Heart left ventricle (tissue), 16 donors: ENCODE measurements at regions not wholly inside any gene's neighbourhood (a gene's known extent, or its start where the extent isn't known, plus 50 kb on each side); places are given as distances from the start of the nearest gene placed in this dataset.
"Not testable (repeated sequence)": the region's sequence is repeated elsewhere in the genome, so short reads cannot be mapped to it uniquely, and the experiment has no call there.

Source experiments
- ATAC-seq, 4 donors: fragments of 200-7000 bp; cut with Tn5 transposase; one replicate each; pipeline ENCODE4 v1.9.1; 2020 to 2022; ENCODE audit warnings: moderate library complexity in 4 of 4, mild to moderate bottlenecking in 3 of 4, moderate number of reproducible peaks in 1 of 4
- DNase-seq, 5 donors: peaks; one replicate each; pipeline ENCODE4 v3.0.0-alpha.2; 2020
- H3K27ac ChIP-seq, 12 donors: fragments of 200-600 bp; sonication (generic) in 4 of 12; one replicate each; pipeline versions ENCODE4 v1.5.0 to v1.8.0; 2016 to 2022; ENCODE audit warnings: mild to moderate bottlenecking in 2 of 12
- H3K27me3 ChIP-seq, 9 donors: fragments of 200-600 bp; sonication (generic) in 2 of 9; one replicate each; pipeline versions ENCODE4 v1.5.1 to v1.8.0; 2016 to 2022; ENCODE audit warnings: mild to moderate bottlenecking in 3 of 9
- H3K36me3 ChIP-seq, 9 donors: fragments of 200-600 bp; sonication (generic) in 2 of 9; one replicate each; pipeline versions ENCODE4 v1.5.0 to v1.8.0; 2018 to 2022; ENCODE audit warnings: mild to moderate bottlenecking in 2 of 9
- H3K4me1 ChIP-seq, 12 donors: fragments of 200-600 bp; sonication (generic) in 4 of 12; one replicate each; pipeline versions ENCODE4 v1.5.0 to v1.8.0; 2016 to 2022; ENCODE audit warnings: mild to moderate bottlenecking in 3 of 12
- H3K4me3 ChIP-seq, 12 donors: fragments of 200-600 bp; sonication (generic) in 4 of 12; one replicate each; pipeline versions ENCODE4 v1.5.0 to v1.8.0; 2017 to 2022; ENCODE audit warnings: mild to moderate bottlenecking in 9 of 12, moderate library complexity in 4 of 12
- H3K9me3 ChIP-seq, 12 donors: fragments of 200-600 bp; sonication (generic) in 4 of 12; one replicate each; pipeline versions ENCODE4 v1.5.0 to v1.8.0; 2016 to 2022; ENCODE audit warnings: mild to moderate bottlenecking in 1 of 12
- POLR2A ChIP-seq, 2 donors: fragments of 450-650 bp; IDR thresholded peaks; one replicate each; pipeline ENCODE4 v1.6.1; 2017; ENCODE audit warnings: antibody characterized with exemption in 2 of 2, mild to moderate bottlenecking in 2 of 2, moderate library complexity in 2 of 2
- WGBS, 4 donors: extraction: QIAGEN DNeasy Blood & Tissue Kit in 2 of 4; methylation state at CpG; one replicate each; pipeline versions ENCODE4 v1.1.5 to v1.1.7; 2013 to 2018; 5-methylcytosine and 5-hydroxymethylcytosine counted together
- intact Hi-C, 10 donors: fragments of 100-400 bp; cut with DNase I; formaldehyde crosslinking; loops; one replicate each; pipeline versions ENCODE4 v1.11.1 to v1.14.2; 2022
- TF ChIP-seq, protein P1 (sequence below), 12 donors: fragments of 200-600 bp; sonication (generic) in 4 of 12; IDR thresholded peaks; one replicate each; pipeline versions ENCODE4 v1.5.0 to v1.8.0; 2018 to 2022; ENCODE audit warnings: antibody characterized with exemption in 12 of 12, mild to moderate bottlenecking in 5 of 12
- donor health status: ischemic (EF 13 %, LVEDD 7.1; RV severe dilation, severe dysfunction).
- donor health status: healthy with polysubstance abuse.
- donor health status: DM: no; HTN: yes; CAD: no.
- donor health status: DM: no; HTN: no; CAD: no.
- donor health status: ischemic (EF 25% LVEDD 6.9; RV normal size, moderate dysfunction).
- donor health status: ischemic (EF 25% LVEDD 5.7; RV mildly dilated, moderate dysfunction).
- donor health status: healthy.
- donor health status: DM: yes; HTN: yes; CAD: no.
- donor health status: ischemic (EF 35%, LVEDD 5.7; RV mildly dilated, moderate dysfunction).
- donor health status: nonischemic (EF 11% LVEDD 7.7; RV severe dilation, severe dysfunction).
- donor health status: DM: yes; HTN: yes; CAD: no.
- donor health status: PGD.
- donor health status: ischemic (EF 29% LVEDD 5.4; RV normal size, mild dysfunction).
- donor health status: nonischemic (EF 23%, LVEDD 6.1; RV moderate dilation, normal function).

- intact Hi-C loops: no loop called here
- 64 to 88% (median 75%) methylated on average over 1 of the region's 1 CpG for WGBS, 4 donors
- peaks cover 0 to 5% (median 0%) of the 10 kb centered on the region in 12 donors for H3K9me3 ChIP-seq
- no peak for ATAC-seq
- no peaks in the 10 kb centered on the region for H3K4me1 ChIP-seq
- DNase-seq: no peak
- H3K27ac ChIP-seq: no peak overlapping the region
- H3K4me3 ChIP-seq: no peak overlapping the region
- no peaks in the 10 kb centered on the region for H3K27me3 ChIP-seq
- TF ChIP-seq, protein P1, sequence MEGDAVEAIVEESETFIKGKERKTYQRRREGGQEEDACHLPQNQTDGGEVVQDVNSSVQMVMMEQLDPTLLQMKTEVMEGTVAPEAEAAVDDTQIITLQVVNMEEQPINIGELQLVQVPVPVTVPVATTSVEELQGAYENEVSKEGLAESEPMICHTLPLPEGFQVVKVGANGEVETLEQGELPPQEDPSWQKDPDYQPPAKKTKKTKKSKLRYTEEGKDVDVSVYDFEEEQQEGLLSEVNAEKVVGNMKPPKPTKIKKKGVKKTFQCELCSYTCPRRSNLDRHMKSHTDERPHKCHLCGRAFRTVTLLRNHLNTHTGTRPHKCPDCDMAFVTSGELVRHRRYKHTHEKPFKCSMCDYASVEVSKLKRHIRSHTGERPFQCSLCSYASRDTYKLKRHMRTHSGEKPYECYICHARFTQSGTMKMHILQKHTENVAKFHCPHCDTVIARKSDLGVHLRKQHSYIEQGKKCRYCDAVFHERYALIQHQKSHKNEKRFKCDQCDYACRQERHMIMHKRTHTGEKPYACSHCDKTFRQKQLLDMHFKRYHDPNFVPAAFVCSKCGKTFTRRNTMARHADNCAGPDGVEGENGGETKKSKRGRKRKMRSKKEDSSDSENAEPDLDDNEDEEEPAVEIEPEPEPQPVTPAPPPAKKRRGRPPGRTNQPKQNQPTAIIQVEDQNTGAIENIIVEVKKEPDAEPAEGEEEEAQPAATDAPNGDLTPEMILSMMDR (IDR thresholded peaks at IDR 0.05): no peak
- TF ChIP-seq POLR2A (IDR thresholded peaks at IDR 0.05): no peak
- no peaks in the 10 kb centered on the region for H3K36me3 ChIP-seq
These were observed 535.4 kb downstream of the ADRA2A start for GRCh38 chr10:111612273-111612672.

GRCh38 chr10:111634191-111634590 lies 549.4 kb downstream of the GPAM start:
- Histone ChIP-seq H3K4me3 (no peak overlapping the region), H3K36me3 (no peaks in the 10 kb centered on the region), H3K9me3 (peaks cover 0 to 10% (median 0%) of the 10 kb centered on the region in 12 donors), H3K27me3 (peaks cover 0 to 8% (median 0%) of the 10 kb centered on the region in 9 donors), H3K4me1 (no peaks in the 10 kb centered on the region), H3K27ac (no peak overlapping the region)
- TF ChIP-seq POLR2A (IDR thresholded peaks at IDR 0.05): no peak
- TF ChIP-seq, protein P1 (IDR thresholded peaks at IDR 0.05): no peak
- DNase-seq (no peak), ATAC-seq (no peak)
- intact Hi-C loops: no loop called here
- WGBS, 4 donors: 64 to 74% (median 70%) methylated on average over 3 of the region's 3 CpGs

DNA sequence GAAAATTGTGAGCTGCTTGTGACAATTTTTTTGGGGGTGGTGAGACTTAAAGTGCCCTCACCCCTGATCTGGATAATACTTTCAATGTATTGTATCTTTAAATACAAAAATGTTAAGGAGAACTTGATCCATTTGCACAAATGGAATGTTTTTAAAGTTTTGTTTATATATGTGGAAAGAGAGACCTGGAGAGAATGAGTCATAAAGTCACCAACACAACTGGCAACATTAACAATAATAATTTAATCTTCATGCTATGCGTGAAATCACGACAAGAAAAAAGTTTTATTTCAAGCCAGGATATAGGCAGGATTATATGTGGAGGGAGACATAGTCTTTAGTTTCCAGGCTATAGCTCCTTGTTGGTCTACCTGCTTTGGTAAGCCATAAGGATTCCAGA lies 537.5 kb downstream of the GPAM start:
- Histone ChIP-seq H3K4me1 (no peaks in the 10 kb centered on the region), H3K36me3 (no peaks in the 10 kb centered on the region), H3K27me3 (no peaks in the 10 kb centered on the region), H3K27ac (no peak overlapping the region), H3K4me3 (no peak overlapping the region), H3K9me3 (peaks cover 0 to 24% (median 12%) of the 10 kb centered on the region in 12 donors)
- ATAC-seq (no peak), DNase-seq (no peak)
- intact Hi-C loops: no loop called here
- 82 to 92% (median 87%) methylated on average over 2 of the region's 2 CpGs for WGBS, 4 donors
- TF ChIP-seq, protein P1 (IDR thresholded peaks at IDR 0.05): no peak
- TF ChIP-seq POLR2A (IDR thresholded peaks at IDR 0.05): no peak

GRCh38 chr10:111648046-111648445 lies 535.5 kb downstream of the GPAM start:
- no peak for TF ChIP-seq POLR2A (IDR thresholded peaks at IDR 0.05)
- intact Hi-C loops: no loop called here

GRCh38 chr10:111649080-111649479 lies 534.5 kb downstream of the GPAM start:
- ATAC-seq, DNase-seq, H3K4me3 ChIP-seq, H3K27me3 ChIP-seq, H3K27ac ChIP-seq, intact Hi-C loops, H3K4me1 ChIP-seq, H3K36me3 ChIP-seq: not testable (repeated sequence)
- peaks cover 0 to 24% (median 12%) of the 10 kb centered on the region in 12 donors for H3K9me3 ChIP-seq
- 66 to 90% (median 72%) methylated on average over 1 of the region's 1 CpG for WGBS, 4 donors

More at GRCh38 chr10:111648046-111648445, 535.5 kb downstream of the GPAM start:
- Histone ChIP-seq H3K4me3 (no peak overlapping the region), H3K27ac (no peak overlapping the region), H3K27me3 (no peaks in the 10 kb centered on the region), H3K9me3 (peaks cover 0 to 24% (median 12%) of the 10 kb centered on the region in 12 donors), H3K4me1 (no peaks in the 10 kb centered on the region), H3K36me3 (no peaks in the 10 kb centered on the region)
- 65 to 88% (median 76%) methylated on average over 2 of the region's 2 CpGs for WGBS, 4 donors
- DNase-seq (no peak), ATAC-seq (no peak)
